ENCODE measurements at regions not wholly inside any gene's neighbourhood (a gene's known extent, or its start where the extent isn't known, plus 50 kb on each side); places are given as distances from the start of the nearest gene placed in this dataset.

DNA sequence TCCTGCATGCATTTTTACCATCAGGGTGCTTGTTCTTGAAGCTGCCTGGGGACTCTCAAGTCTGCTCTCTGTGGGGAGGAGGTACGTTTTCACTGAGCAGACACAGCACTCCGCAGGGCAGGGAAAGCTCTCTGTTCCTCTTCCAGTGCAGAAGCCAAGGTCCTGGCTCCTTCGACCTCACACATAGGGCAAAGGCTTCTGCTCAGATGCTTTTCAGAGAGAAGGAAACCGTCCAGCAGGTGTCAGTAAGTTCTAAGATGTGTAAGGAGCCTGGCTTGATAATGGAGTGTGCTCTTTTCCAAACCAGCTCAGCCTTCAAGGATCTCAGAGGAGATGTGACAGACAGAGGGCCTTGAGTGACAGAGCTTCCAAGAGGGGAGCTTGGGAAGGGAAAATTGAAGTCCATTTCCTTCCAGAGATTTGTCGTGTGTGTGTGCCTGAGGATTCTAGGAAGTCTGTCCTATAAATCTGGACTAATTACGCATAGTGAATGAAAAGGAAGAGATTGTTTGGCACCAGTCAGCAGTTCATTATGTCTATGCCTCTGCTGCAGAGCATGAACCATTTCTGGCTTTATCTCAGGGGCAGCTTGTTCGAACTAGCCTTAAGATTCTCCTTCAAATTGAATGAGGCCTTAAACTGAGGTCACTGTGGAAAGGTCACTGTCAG is 67.3 kb upstream of the UPP2 start:
- Histone ChIP-seq H3K4me2 (replicated peaks; ENCODE audit: extremely low read depth, low read length, poor library complexity, severe bottlenecking) (no peak overlapping the region), H3K9me3 (replicated peaks in 1 of 2; ENCODE audit: control insufficient read depth in 1 of 2, insufficient read depth in 1 of 2, low read length in 2 of 2) (no peaks in the 10 kb centered on the region), H3K36me3 (replicated peaks in 1 of 2; ENCODE audit: control insufficient read depth in 1 of 2, insufficient read depth in 2 of 2, low read length in 2 of 2) (no peaks in the 10 kb centered on the region), H3K27ac (ENCODE audit: low read depth in 1 of 2, low read length in 2 of 2) (no peak overlapping the region), H4K20me1 (ENCODE audit: insufficient read depth, low read length) (no peaks in the 10 kb centered on the region), H3K4me1 (ENCODE audit: control insufficient read depth in 1 of 2, insufficient read depth in 2 of 2, low read length in 2 of 2) (peaks cover 0 to 7% of the 10 kb centered on the region in 2 donors), H3K4me3 (replicated peaks in 1 of 3; ENCODE audit: low read depth in 2 of 3, low read length in 3 of 3) (no peak overlapping the region), H2AFZ (ENCODE audit: insufficient read depth, low read depth, low read length, poor library complexity, severe bottlenecking) (peak overlapping the region; percentile 7), H3K79me2 (ENCODE audit: insufficient read depth, low read length) (no peaks in the 10 kb centered on the region), H3K9ac (ENCODE audit: insufficient read depth, low read length, poor library complexity, severe bottlenecking) (no peak overlapping the region), H3K27me3 (ENCODE audit: control insufficient read depth in 2 of 2, insufficient read depth in 2 of 2, low read length in 2 of 2) (no peaks in the 10 kb centered on the region)
- Mint-ChIP-seq H3K27me3 (ENCODE audit: low read depth in 3 of 3) (no peaks in the 10 kb centered on the region), H3K27ac (peak overlapping the region in 3 of 7 donors; percentile 4 to 46 (median 15)), H3K4me3 (no peak overlapping the region), H3K9me3 (no peaks in the 10 kb centered on the region), H3K4me1 (peaks cover 15% of the 10 kb centered on the region), H3K36me3 (no peaks in the 10 kb centered on the region)
- DNase-seq, result peak; percentile 57 to 74 (median 64)
- WGBS (ENCODE audit: insufficient coverage), result 40% methylated on average over 5 of the region's 7 CpGs
- intact Hi-C loops (cut with micrococcal nuclease), result loop anchor here (5.0 kb wide), 1 partner anchor 718 kb away; no protein-coding TSS in a partner anchor
- TF ChIP-seq, protein P1, sequence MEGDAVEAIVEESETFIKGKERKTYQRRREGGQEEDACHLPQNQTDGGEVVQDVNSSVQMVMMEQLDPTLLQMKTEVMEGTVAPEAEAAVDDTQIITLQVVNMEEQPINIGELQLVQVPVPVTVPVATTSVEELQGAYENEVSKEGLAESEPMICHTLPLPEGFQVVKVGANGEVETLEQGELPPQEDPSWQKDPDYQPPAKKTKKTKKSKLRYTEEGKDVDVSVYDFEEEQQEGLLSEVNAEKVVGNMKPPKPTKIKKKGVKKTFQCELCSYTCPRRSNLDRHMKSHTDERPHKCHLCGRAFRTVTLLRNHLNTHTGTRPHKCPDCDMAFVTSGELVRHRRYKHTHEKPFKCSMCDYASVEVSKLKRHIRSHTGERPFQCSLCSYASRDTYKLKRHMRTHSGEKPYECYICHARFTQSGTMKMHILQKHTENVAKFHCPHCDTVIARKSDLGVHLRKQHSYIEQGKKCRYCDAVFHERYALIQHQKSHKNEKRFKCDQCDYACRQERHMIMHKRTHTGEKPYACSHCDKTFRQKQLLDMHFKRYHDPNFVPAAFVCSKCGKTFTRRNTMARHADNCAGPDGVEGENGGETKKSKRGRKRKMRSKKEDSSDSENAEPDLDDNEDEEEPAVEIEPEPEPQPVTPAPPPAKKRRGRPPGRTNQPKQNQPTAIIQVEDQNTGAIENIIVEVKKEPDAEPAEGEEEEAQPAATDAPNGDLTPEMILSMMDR (IDR thresholded peaks at IDR 0.05), result peak; percentile 61

DNA sequence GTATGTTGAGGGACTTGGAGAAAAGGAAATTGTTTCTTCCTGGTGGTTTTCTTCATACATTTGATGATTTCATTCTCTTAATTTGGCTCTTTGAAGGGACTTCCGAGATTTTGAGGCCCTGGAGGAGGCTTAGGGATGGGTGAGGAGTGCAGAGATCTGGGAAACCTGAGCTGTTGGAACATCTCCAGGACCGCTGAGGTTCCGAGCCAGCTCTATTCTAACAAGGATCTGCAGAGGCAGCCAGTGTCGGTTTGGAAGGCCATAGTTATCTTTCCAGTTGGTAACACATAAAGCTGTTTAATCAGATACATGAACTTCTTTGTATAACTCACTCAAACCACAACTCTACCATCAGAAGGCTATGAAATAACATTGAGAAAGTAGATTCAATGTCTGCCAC is 70.3 kb upstream of the UPP2 start:
- Mint-ChIP-seq H3K4me1 (peaks cover 15% of the 10 kb centered on the region), H3K9me3 (no peaks in the 10 kb centered on the region), H3K4me3 (no peak overlapping the region), H3K27me3 (ENCODE audit: low read depth in 3 of 3) (no peaks in the 10 kb centered on the region), H3K27ac (no peak overlapping the region), H3K36me3 (no peaks in the 10 kb centered on the region)
- Histone ChIP-seq H3K79me2 (ENCODE audit: insufficient read depth, low read length) (no peaks in the 10 kb centered on the region), H2AFZ (ENCODE audit: insufficient read depth, low read depth, low read length, poor library complexity, severe bottlenecking) (peak overlapping the region; percentile 24), H3K4me3 (replicated peaks in 1 of 3; ENCODE audit: low read depth in 2 of 3, low read length in 3 of 3) (no peak overlapping the region), H3K36me3 (replicated peaks in 1 of 2; ENCODE audit: control insufficient read depth in 1 of 2, insufficient read depth in 2 of 2, low read length in 2 of 2) (no peaks in the 10 kb centered on the region), H3K27ac (ENCODE audit: low read depth in 1 of 2, low read length in 2 of 2) (no peak overlapping the region), H3K9me3 (replicated peaks in 1 of 2; ENCODE audit: control insufficient read depth in 1 of 2, insufficient read depth in 1 of 2, low read length in 2 of 2) (no peaks in the 10 kb centered on the region), H4K20me1 (ENCODE audit: insufficient read depth, low read length) (no peaks in the 10 kb centered on the region), H3K4me1 (ENCODE audit: control insufficient read depth in 1 of 2, insufficient read depth in 2 of 2, low read length in 2 of 2) (peaks cover 0 to 8% of the 10 kb centered on the region in 2 donors), H3K9ac (ENCODE audit: insufficient read depth, low read length, poor library complexity, severe bottlenecking) (no peak overlapping the region), H3K27me3 (ENCODE audit: control insufficient read depth in 2 of 2, insufficient read depth in 2 of 2, low read length in 2 of 2) (no peaks in the 10 kb centered on the region), H3K4me2 (replicated peaks; ENCODE audit: extremely low read depth, low read length, poor library complexity, severe bottlenecking) (no peak overlapping the region)
- DNase-seq, result no peak
- 94% methylated on average over 3 of the region's 4 CpGs for WGBS (ENCODE audit: insufficient coverage)
- TF ChIP-seq, protein P1 (IDR thresholded peaks at IDR 0.05), result no peak
- intact Hi-C loops (cut with micrococcal nuclease), result loop anchor here (5.0 kb wide), 1 partner anchor 721 kb away; no protein-coding TSS in a partner anchor

Measured in CD14-positive monocyte (primary cell).